Activated CD8-positive, alpha-beta T cell treated with anti-CD3 and anti-CD28 coated beads for 36 hours (primary cell): ENCODE measurements at regions not wholly inside any gene's neighbourhood (a gene's known extent, or its start where the extent isn't known, plus 50 kb on each side); places are given as distances from the start of the nearest gene placed in this dataset.
A peak's percentile ranks its signal among the peaks of the same experiment; 100 is the strongest.
"Not testable (repeated sequence)": the region's sequence is repeated elsewhere in the genome, so short reads cannot be mapped to it uniquely, and the experiment has no call there.

Source experiments
- ATAC-seq: fragments of 200-7000 bp; cut with Tn5 transposase; one replicate; pipeline ENCODE4 v1.10.0; 2021; ENCODE audit warnings: mild to moderate bottlenecking, moderate library complexity
- CTCF ChIA-PET: fragments of 350-600 bp; sonication (Branson Sonifier 250); formaldehyde crosslinking; loops from one replicate; lab custom pipeline; 2021; ENCODE audit warnings: antibody characterized with exemption; lab: Charles Lee
- POLR2A ChIA-PET: fragments of 350-600 bp; sonication (Branson Sonifier 250); formaldehyde crosslinking; loops from one replicate; lab custom pipeline; 2021; ENCODE audit warnings: antibody characterized with exemption; lab: Charles Lee
- DNase-seq: peaks from one replicate; pipeline ENCODE4 v3.0.0-alpha.2; 2020
- H3K27ac Mint-ChIP-seq: one replicate; pipeline ENCODE4 v1.8.0; 2021; ENCODE audit warnings: mild to moderate bottlenecking, mixed read lengths
- H3K27me3 Mint-ChIP-seq: one replicate; pipeline ENCODE4 v1.8.0; 2021; ENCODE audit warnings: mixed read lengths
- H3K36me3 Mint-ChIP-seq: one replicate; pipeline ENCODE4 v1.8.0; 2021; ENCODE audit warnings: low read depth, mixed read lengths
- H3K4me1 Mint-ChIP-seq: one replicate; pipeline ENCODE4 v1.8.0; 2021; ENCODE audit warnings: low read depth, mixed read lengths
- H3K4me3 Mint-ChIP-seq: one replicate; pipeline ENCODE4 v1.8.0; 2021; ENCODE audit warnings: mild to moderate bottlenecking, moderate library complexity, mixed read lengths
- H3K9me3 Mint-ChIP-seq: one replicate; pipeline ENCODE4 v1.8.0; 2021; ENCODE audit warnings: mixed read lengths
- intact Hi-C: fragments of 100-400 bp; cut with micrococcal nuclease; formaldehyde crosslinking; loops from one replicate; pipeline ENCODE4 v1.10.0; 2022
- TF ChIP-seq, protein P1 (sequence below): fragments of 200-600 bp; IDR thresholded peaks from one replicate; pipeline ENCODE4 v1.8.0; 2022; ENCODE audit warnings: antibody characterized with exemption, mild to moderate bottlenecking

DNA sequence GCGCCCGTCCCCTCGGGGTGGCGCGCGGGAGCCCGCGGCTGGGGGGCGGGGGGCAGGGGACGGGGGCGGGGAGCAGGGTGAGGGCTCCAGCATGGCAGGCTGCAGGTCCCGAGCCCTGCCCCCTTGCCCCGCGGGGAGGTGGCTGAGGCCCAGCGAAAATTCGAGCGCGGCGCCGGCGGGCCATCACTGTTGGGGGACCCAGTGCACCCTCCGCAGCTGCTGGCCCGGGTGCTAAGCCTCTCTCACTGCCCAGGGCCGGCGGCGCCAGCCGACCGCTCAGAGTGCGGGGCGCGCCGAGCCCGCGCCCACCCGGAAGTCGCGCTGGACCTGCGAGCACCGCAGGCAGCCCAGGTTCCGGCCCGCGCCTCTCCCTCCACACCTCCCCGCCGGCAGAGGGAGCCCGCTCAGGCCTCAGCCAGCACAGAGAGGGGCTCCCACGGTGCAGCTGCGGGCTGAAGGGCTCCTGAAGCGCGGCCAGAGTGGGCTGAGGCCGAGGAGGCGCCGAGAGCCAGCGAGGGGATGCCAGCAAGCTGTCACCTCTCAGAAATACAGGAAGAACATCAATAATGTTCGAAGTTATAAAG lies 290.8 kb upstream of the PRSS16 start:
- intact Hi-C loops, H3K36me3 Mint-ChIP-seq, POLR2A ChIA-PET, CTCF ChIA-PET, H3K27me3 Mint-ChIP-seq, H3K9me3 Mint-ChIP-seq, H3K4me1 Mint-ChIP-seq: not testable (repeated sequence)
- H3K27ac Mint-ChIP-seq: peak overlapping the region; percentile 91
- TF ChIP-seq, protein P1, sequence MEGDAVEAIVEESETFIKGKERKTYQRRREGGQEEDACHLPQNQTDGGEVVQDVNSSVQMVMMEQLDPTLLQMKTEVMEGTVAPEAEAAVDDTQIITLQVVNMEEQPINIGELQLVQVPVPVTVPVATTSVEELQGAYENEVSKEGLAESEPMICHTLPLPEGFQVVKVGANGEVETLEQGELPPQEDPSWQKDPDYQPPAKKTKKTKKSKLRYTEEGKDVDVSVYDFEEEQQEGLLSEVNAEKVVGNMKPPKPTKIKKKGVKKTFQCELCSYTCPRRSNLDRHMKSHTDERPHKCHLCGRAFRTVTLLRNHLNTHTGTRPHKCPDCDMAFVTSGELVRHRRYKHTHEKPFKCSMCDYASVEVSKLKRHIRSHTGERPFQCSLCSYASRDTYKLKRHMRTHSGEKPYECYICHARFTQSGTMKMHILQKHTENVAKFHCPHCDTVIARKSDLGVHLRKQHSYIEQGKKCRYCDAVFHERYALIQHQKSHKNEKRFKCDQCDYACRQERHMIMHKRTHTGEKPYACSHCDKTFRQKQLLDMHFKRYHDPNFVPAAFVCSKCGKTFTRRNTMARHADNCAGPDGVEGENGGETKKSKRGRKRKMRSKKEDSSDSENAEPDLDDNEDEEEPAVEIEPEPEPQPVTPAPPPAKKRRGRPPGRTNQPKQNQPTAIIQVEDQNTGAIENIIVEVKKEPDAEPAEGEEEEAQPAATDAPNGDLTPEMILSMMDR: peak; percentile 67
- DNase-seq: peak; percentile 88
- H3K4me3 Mint-ChIP-seq: peak overlapping the region; percentile 80
- ATAC-seq: peak; percentile 82

DNA sequence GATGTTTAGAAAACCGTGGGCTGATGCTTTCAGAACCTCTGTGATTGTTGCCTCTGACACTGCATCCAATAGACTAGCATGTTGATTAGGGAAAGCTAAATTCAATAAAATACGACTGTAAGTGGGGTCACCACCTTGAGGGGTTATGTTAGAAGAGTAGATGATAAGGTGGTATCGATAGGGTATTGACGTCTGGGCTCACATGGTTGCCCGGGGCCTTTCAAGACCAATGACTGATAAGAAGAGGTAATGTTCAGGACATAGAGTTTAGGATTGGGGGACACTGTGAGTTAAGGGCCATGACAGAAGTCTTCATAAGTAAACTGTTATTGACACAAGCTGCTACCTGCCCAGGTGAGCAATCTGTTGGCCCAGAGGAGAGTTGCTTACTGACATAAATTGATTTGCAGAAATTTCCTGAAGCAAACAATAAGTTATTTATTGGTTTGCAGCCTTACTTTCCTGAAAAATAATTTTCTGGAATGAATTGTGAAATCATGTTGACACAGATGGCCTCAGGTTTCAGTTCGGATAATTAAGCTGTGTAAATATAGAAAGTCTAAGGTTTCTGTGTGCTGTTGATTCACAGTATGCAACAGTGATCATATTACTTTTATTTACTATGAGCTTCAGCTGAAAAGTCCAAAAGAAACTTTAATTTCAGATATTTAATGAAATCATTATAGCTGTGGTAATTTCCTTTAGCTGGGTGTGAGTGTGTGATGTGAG lies 289.9 kb upstream of the PRSS16 start:
- H3K4me1 Mint-ChIP-seq, H3K27me3 Mint-ChIP-seq, POLR2A ChIA-PET, CTCF ChIA-PET, H3K36me3 Mint-ChIP-seq, ATAC-seq, H3K9me3 Mint-ChIP-seq, intact Hi-C loops: not testable (repeated sequence)
- DNase-seq: peak; percentile 5
- H3K4me3 Mint-ChIP-seq: peak overlapping the region; percentile 80
- H3K27ac Mint-ChIP-seq: peak overlapping the region; percentile 82

DNA sequence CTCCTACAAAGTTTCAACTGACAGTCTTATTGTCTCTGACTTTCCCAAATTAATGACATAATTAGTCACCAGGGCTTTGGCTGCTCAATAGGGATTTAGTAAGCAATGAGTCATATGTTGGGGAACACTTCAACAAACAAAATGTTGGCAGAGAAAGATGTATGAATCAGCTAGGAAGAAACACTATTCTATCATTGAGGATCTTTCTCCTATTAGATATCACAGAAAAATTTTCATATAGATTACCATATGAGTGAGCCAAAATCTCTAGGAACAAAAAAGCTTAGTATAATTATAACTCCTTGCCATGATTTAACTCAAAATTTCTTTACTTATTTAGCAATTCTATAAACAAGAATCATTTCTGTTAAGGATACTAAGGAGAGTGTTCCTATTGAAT lies 286.3 kb upstream of the PRSS16 start:
- CTCF ChIA-PET, H3K27me3 Mint-ChIP-seq, H3K4me1 Mint-ChIP-seq, intact Hi-C loops, H3K9me3 Mint-ChIP-seq, ATAC-seq, POLR2A ChIA-PET, H3K27ac Mint-ChIP-seq, H3K4me3 Mint-ChIP-seq, DNase-seq, H3K36me3 Mint-ChIP-seq: not testable (repeated sequence)

DNA sequence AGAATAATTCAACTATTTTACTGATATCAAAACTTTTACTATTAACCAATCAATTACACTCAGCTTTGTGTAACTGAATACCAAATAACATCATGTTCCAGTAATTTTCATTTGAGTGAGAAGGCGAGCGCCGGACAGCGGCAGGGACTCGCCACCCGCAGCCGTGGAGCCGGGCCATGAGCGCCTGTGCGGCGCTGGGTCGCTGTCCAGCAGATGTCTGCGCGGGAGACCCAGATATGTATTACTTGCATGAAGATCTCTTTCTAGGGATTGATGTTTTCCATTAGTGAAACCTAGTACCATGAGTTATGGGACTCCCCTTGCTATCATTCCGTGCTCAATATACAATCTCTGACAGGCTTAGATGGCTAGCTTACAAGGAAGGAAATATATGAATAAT lies 245.1 kb upstream of the PRSS16 start:
- Mint-ChIP-seq H3K36me3 (no peaks in the 10 kb centered on the region), H3K4me3 (no peak overlapping the region), H3K27me3 (peaks cover 9% of the 10 kb centered on the region), H3K9me3 (no peaks in the 10 kb centered on the region), H3K4me1 (no peaks in the 10 kb centered on the region), H3K27ac (no peak overlapping the region)
- DNase-seq (no peak), ATAC-seq (no peak)
- ChIA-PET POLR2A (no interaction called here), CTCF (no interaction called here)
- TF ChIP-seq, protein P1: no peak
- intact Hi-C loops: no loop called here

DNA sequence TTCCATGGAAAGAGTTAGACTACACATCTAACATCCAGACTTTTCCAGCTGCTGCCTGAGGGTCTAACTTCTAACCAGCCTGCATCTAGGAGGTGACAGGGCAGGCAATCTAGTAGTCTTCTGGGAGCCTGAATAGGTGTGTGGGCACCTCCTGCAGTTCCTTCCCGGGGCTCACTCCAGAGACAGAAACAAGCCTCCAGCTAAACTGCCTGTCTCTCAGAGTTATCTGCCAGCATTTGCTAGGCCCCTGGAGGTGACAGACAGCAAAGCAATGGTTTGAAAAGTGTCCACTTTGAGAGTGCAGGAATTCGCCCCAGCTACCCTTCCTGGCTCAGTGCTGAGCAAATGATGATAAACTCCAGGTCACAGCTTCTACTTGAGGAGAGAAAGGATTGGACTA lies 240.5 kb upstream of the PRSS16 start:
- peaks cover 4% of the 10 kb centered on the region for H3K9me3 Mint-ChIP-seq
- no peaks in the 10 kb centered on the region for H3K36me3 Mint-ChIP-seq
- intact Hi-C loops: no loop called here
- H3K4me3 Mint-ChIP-seq: no peak overlapping the region
- ATAC-seq (no peak), DNase-seq (no peak)
- no peak overlapping the region for H3K27ac Mint-ChIP-seq
- no peaks in the 10 kb centered on the region for H3K4me1 Mint-ChIP-seq
- TF ChIP-seq, protein P1: no peak
- peaks cover 30% of the 10 kb centered on the region for H3K27me3 Mint-ChIP-seq
- ChIA-PET POLR2A (no interaction called here), CTCF (no interaction called here)

DNA sequence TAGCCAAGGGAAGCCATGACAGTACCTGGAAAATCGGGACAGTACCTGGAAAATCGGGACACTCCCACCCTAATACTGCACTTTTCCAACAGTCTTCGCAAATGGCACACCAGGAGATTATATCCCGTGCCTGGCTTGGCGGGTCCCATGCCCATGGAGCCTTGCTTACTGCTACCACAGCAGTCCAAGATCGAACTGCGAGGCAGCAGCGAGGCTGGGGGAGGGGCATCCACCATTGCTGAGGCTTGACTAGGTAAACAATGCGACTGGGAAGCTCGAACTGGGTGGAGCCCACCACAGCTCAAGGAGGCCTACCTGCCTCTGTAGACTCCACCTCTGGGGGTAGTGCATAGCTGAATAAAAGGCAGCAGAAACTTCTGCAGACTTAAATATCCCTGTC lies 238.9 kb upstream of the PRSS16 start:
- DNase-seq, intact Hi-C loops, H3K27ac Mint-ChIP-seq, POLR2A ChIA-PET, H3K9me3 Mint-ChIP-seq, ATAC-seq, H3K36me3 Mint-ChIP-seq, H3K4me3 Mint-ChIP-seq, CTCF ChIA-PET, H3K4me1 Mint-ChIP-seq: not testable (repeated sequence)
- peaks cover 39% of the 10 kb centered on the region for H3K27me3 Mint-ChIP-seq

DNA sequence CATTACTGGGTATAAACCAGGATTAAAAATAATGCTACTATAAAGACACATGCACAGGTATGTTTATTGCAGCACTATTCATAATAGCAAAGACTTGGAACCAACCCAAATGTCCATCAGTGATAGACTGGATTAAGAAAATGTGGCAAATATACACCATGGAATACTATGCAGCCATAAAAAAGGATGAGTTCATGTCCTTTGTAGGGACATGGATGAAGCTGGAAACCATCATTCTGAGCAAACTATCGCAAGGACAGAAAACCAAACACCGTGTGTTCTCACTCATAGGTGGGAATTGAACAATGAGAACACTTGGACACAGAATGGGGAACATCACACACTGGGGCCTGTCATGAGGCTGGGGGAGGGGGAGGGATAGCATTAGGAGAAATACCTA lies 233.4 kb upstream of the PRSS16 start:
- intact Hi-C loops, H3K27ac Mint-ChIP-seq, H3K4me3 Mint-ChIP-seq, CTCF ChIA-PET, DNase-seq, ATAC-seq, POLR2A ChIA-PET, H3K36me3 Mint-ChIP-seq, H3K4me1 Mint-ChIP-seq: not testable (repeated sequence)
- H3K9me3 Mint-ChIP-seq: peaks cover 22% of the 10 kb centered on the region
- peaks cover 31% of the 10 kb centered on the region for H3K27me3 Mint-ChIP-seq
